Stomach (tissue), 8 donors: ENCODE measurements at regions not wholly inside any gene's neighbourhood (a gene's known extent, or its start where the extent isn't known, plus 50 kb on each side); places are given as distances from the start of the nearest gene placed in this dataset.

ENCODE experiments used
- DNase-seq, 2 donors: peaks; one replicate each; pipeline versions ENCODE4 v3.0.0 to v3.0.0-alpha.2; 2013 to 2019
- H3K27ac ChIP-seq, 5 donors: fragments of 200-600 bp in 4 of 5; sonication (generic) in 4 of 5; one replicate each; pipeline ENCODE4 v1.5.1; 2013 to 2019; ENCODE audit warnings: mild to moderate bottlenecking in 1 of 5, moderate library complexity in 1 of 5
- H3K27me3 ChIP-seq, 3 donors: fragments of 200-600 bp; sonication (generic); one replicate each; pipeline ENCODE4 v1.5.1; 2017 to 2019; ENCODE audit warnings: mixed run types in 1 of 3
- H3K36me3 ChIP-seq, 4 donors: fragments of 200-600 bp; sonication (generic); 1 replicate in 3 of 4; 2 replicates in 1 of 4; pipeline ENCODE4 v1.5.1; 2016 to 2019
- H3K4me1 ChIP-seq, 4 donors: fragments of 200-600 bp; sonication (generic); one replicate each; pipeline ENCODE4 v1.5.1; 2016 to 2019
- H3K4me3 ChIP-seq, 4 donors: fragments of 200-600 bp; sonication (generic) in 3 of 4; one replicate each; pipeline ENCODE4 v1.5.1; 2016 to 2019; ENCODE audit warnings: mild to moderate bottlenecking in 1 of 4
- H3K9me3 ChIP-seq, 4 donors: fragments of 200-600 bp; sonication (generic); one replicate each; pipeline ENCODE4 v1.5.1; 2016 to 2019
- CTCF ChIP-seq, 7 experiments: fragments of 450-650 bp in 4 of 7; fragments of 200-600 bp in 3 of 7; sonication (generic) in 3 of 7; IDR thresholded peaks; one replicate each; pipeline ENCODE4 v1.5.1; 2016 to 2019; ENCODE audit warnings: antibody characterized with exemption in 7 of 7, control low read depth in 2 of 7, mild to moderate bottlenecking in 1 of 7
- EP300 ChIP-seq: sonication (generic); formaldehyde crosslinking; IDR thresholded peaks from one replicate; pipeline ENCODE4 v1.6.1; 2017; ENCODE audit warnings: antibody characterized with exemption
- POLR2A ChIP-seq, 4 donors: fragments of 450-650 bp; IDR thresholded peaks; one replicate each; pipeline ENCODE4 v1.6.1; 2016; ENCODE audit warnings: antibody characterized with exemption in 4 of 4, control low read depth in 2 of 4, mild to moderate bottlenecking in 1 of 4, moderate library complexity in 1 of 4
- POLR2AphosphoS5 ChIP-seq, 3 donors: sonication (generic); formaldehyde crosslinking; IDR thresholded peaks; one replicate each; pipeline ENCODE4 v1.6.1; 2016; ENCODE audit warnings: antibody characterized with exemption in 3 of 3
- WGBS, 5 donors: extraction: QIAGEN DNeasy Blood & Tissue Kit in 3 of 5; methylation state at CpG; one replicate each; pipeline versions ENCODE4 v1.1.5 to v1.1.7; 2013 to 2018; 5-methylcytosine and 5-hydroxymethylcytosine counted together
- intact Hi-C: fragments of 100-400 bp; cut with DNase I; formaldehyde crosslinking; loops from one replicate; pipeline ENCODE4 v1.15.1; 2023; ENCODE audit warnings: low total_unique reads
- donor health status: healthy with polysubstance abuse.
- donor health status: Bipolar disorder and iron deficiency.
- donor health status: healthy.

- no peak for DNase-seq
- Histone ChIP-seq H3K4me1 (peaks cover 0 to 23% (median 4%) of the 10 kb centered on the region in 4 donors), H3K27me3 (no peaks in the 10 kb centered on the region), H3K4me3 (no peak overlapping the region), H3K9me3 (no peaks in the 10 kb centered on the region), H3K27ac (no peak overlapping the region), H3K36me3 (no peaks in the 10 kb centered on the region)
- TF ChIP-seq POLR2A (IDR thresholded peaks at IDR 0.05), result no peak
- no peak for TF ChIP-seq CTCF (IDR thresholded peaks at IDR 0.05)
- TF ChIP-seq EP300, result no peak
- no peak for TF ChIP-seq POLR2AphosphoS5 (IDR thresholded peaks at IDR 0.05)
- intact Hi-C loops, result no loop called here
These were observed 140.3 kb upstream of the SLC1A4 start for GRCh38 chr2:64848945-64849344.

- no peaks in the 10 kb centered on the region for H3K27me3 ChIP-seq
- no peaks in the 10 kb centered on the region for H3K9me3 ChIP-seq
- no peak for TF ChIP-seq POLR2AphosphoS5 (IDR thresholded peaks at IDR 0.05)
- no peak for TF ChIP-seq POLR2A (IDR thresholded peaks at IDR 0.05)
- no peak for TF ChIP-seq CTCF (IDR thresholded peaks at IDR 0.05)
- no peak for TF ChIP-seq EP300
- DNase-seq, result no peak
- intact Hi-C loops, result no loop called here
- H3K36me3 ChIP-seq, result no peaks in the 10 kb centered on the region
- no peak overlapping the region for H3K4me3 ChIP-seq
- H3K27ac ChIP-seq, result no peak overlapping the region
- H3K4me1 ChIP-seq, result peaks cover 0 to 33% (median 4%) of the 10 kb centered on the region in 4 donors
These were observed 138.6 kb upstream of the SLC1A4 start for GRCh38 chr2:64850642-64851041.

GRCh38 chr2:64852771-64853241 is 136.4 kb upstream of the SLC1A4 start:
- Histone ChIP-seq H3K9me3 (no peaks in the 10 kb centered on the region), H3K4me3 (no peak overlapping the region), H3K36me3 (no peaks in the 10 kb centered on the region), H3K27me3 (no peaks in the 10 kb centered on the region), H3K27ac (peak overlapping the region in 2 of 5 donors; percentile 57 to 64), H3K4me1 (peaks cover 0 to 33% (median 6%) of the 10 kb centered on the region in 4 donors)
- DNase-seq, result no peak
- 75 to 85% (median 77%) methylated on average over 4 of the region's 4 CpGs for WGBS, 5 donors
- TF ChIP-seq EP300 (no peak), POLR2AphosphoS5 (IDR thresholded peaks at IDR 0.05) (no peak), CTCF (IDR thresholded peaks at IDR 0.05) (no peak), POLR2A (IDR thresholded peaks at IDR 0.05) (no peak)
- intact Hi-C loops, result no loop called here

GRCh38 chr2:64853306-64853705 is 135.9 kb upstream of the SLC1A4 start:
- Histone ChIP-seq H3K27me3 (no peaks in the 10 kb centered on the region), H3K27ac (peak overlapping the region in 2 of 5 donors; percentile 57 to 64), H3K4me1 (peaks cover 4 to 38% (median 11%) of the 10 kb centered on the region in 4 donors), H3K36me3 (no peaks in the 10 kb centered on the region), H3K9me3 (no peaks in the 10 kb centered on the region), H3K4me3 (no peak overlapping the region)
- DNase-seq, result no peak
- TF ChIP-seq POLR2AphosphoS5 (IDR thresholded peaks at IDR 0.05) (no peak), POLR2A (IDR thresholded peaks at IDR 0.05) (no peak), EP300 (no peak), CTCF (IDR thresholded peaks at IDR 0.05) (no peak)
- intact Hi-C loops, result no loop called here
- 90 to 96% (median 94%) methylated on average over 5 of the region's 5 CpGs for WGBS, 5 donors
